GM18508 (cell line): ENCODE measurements at regions not wholly inside any gene's neighbourhood (a gene's known extent, or its start where the extent isn't known, plus 50 kb on each side); places are given as distances from the start of the nearest gene placed in this dataset.
"Not testable (repeated sequence)": the region's sequence is repeated elsewhere in the genome, so short reads cannot be mapped to it uniquely, and the experiment has no call there.

Experiments
- ATAC-seq: cut with Tn5 transposase; IDR thresholded peaks from one replicate; pipeline ENCODE4 v1.9.1; 2021; ENCODE audit warnings: moderate number of reproducible peaks; ENCODE audit not compliant: insufficient read depth, unreplicated experiment

DNA sequence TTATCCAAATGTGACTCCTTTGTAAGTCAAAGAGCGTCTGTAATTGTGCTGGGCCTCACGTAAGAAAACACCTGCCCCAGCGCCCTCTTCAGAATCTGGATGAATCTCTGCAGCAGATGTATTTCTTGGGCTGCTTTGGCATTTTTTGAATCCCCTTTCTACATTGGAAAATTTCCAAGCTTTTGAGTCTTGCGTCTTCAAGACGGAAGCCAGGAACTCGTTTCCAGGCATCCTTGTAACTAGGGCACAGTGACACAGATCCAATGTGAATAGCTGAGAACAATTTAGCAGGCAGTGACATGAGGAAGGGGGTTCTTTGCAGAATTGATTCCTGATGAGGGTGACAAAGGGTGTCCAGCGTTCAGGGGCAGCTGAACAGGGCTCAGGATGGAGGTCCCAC is 862.3 kb downstream of the TYW1 start:
- no peak for ATAC-seq

DNA sequence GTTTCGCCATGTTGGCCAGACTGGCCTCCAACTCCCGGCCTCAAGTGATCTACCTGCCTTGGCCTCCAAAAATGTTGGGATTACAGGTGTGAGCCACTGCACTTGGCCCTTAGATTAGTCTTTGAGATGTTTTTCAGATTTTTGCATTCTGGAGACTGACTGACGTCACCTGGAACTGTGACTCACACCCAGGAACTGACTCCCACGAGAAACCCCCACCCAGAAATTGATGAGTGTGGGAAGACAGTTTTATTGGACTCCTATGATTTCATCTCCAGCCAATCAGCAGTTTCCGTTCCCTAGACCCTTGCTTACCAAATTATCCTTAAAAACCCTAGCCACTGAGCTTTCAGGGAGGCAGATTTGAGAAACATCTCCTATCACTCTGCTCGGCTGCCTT is 867.3 kb downstream of the TYW1 start:
- ATAC-seq = no peak

- no peak for ATAC-seq
These were observed 869.4 kb downstream of the TYW1 start for GRCh38 chr7:67866054-67866453.

DNA sequence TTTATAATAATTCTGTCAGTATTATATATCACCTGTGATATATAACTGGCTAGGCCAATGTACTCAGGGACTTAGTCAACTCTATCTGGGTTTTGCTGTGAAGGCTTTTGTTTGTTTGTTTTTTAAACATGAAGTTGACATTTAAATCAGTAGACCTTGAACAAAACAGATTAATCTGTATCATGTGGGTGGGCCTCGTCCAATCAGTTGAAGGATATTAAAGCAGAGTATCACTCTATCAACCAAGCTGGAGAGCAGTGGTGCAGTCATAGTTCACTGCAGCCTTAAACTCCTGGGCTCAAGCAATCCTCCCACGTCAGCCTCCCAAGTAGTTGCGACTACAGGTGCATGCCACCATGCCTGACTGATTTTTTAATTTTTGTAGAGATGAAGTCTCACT is 870.2 kb downstream of the TYW1 start:
- no peak for ATAC-seq

DNA sequence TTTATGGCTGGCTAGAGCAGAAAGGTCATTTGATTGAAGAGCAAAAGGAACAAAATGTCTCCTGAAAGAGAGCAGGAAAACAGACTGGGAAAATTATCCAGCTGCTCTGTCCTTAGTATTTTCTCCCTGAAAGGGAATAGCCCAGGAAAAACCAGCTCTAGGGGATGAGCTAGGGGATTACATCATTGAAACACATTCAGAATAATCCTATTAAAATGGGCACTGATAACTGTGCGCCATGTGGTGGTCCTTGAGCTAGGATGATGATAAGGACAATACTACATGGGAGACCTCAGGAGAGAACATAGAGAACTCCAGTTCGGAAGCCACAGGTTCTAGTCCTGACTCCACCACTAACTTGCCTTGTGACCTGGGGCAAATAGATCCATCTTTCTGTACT is 873.8 kb downstream of the TYW1 start:
- no peak for ATAC-seq

DNA sequence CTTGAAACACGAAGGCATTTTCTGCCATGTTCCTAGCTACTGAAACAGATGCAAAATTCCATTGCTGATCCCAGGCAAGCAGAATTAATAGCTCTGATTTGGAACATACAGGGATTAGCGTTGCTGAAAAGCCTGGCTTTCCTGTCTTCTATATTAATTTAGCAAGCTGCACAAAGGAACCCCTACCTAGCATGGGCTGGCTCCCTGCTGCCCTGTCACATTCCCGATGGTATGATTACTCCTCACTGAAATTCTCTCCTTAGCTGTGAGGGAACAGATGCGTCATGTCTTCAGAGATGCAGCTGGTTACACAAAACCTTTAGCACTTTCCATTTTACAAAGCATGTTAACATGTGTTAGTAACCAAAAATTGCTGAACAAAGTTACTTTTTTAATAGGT is 878.9 kb downstream of the TYW1 start:
- ATAC-seq = no peak

DNA sequence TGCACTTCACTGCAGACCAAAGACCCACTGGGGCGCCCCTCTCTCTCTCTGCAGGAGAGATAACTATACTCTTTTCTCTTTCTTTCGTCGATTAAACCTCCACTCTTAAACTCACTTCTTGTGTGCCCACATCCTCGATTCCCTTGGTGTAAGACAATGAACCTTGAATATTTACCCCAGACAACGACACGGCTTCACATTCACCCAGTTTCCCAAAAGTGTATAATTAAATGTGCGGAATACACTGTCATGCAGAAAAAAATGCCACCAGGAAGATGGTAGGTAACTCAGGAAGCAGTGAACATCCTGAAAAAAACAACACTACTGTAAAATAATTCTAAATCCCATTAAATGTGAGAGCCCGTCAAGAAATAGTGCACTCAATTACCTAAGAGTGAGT is 882.2 kb downstream of the TYW1 start:
- ATAC-seq = no peak

DNA sequence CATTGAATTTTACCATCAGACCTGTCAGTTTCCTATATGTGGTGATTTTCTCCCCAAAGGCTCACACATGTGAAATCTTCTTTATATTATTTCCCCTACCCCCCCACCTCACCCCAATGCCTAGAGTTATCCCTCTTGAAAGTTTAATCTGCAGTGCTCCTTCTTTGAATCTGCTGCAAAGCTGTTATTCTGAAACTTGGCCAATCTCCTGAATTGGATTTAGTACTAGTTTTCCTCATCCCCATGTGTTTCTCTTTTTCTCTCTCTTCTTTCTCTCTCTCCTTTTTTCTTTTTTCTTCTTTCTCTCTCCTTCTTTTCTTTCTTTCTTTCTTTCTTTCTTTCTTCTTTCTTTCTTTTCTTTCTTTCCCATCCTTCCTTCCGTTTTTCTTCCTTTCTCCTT is 886.2 kb downstream of the TYW1 start:
- no peak for ATAC-seq

- ATAC-seq = no peak
These were observed 893.7 kb downstream of the TYW1 start for GRCh38 chr7:67890316-67890715.

GRCh38 chr7:67894746-67895145 is 898.1 kb downstream of the TYW1 start:
- no peak for ATAC-seq

- no peak for ATAC-seq
These were observed 900.1 kb downstream of the TYW1 start for GRCh38 chr7:67896721-67897120.

- no peak for ATAC-seq
These were observed 903.8 kb downstream of the TYW1 start for GRCh38 chr7:67900456-67900855.

DNA sequence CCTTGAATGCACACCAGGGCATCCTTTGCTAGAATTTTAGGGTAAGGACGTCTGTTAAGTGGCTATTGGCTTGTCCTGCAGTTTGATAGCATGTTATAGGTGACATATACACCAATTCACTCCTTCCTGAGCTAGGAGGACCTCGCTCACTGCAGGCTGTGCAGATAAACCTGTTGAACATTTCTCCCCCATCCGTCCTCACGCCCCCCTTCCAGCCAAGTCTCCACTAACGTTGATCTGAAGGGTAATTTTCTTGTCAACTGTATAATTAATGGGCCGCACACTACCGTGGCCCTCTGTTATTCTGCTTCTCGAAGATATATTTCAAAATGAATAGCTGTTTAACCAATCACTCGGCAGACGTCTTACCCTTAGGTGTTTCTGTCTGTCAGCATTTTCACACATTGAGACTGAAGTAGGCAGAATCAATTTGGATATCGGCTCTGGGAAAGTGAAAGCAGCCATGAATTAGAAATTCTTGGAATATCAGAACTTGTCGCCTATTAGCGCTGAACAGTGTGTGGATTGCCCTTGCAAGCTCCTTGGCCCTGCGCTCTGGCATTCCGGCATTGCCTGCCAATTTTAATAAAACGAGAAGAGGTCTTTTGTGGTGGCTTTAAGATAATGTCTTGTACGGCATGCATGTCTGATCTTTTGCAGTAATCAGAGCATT is 905.3 kb downstream of the TYW1 start:
- ATAC-seq = no peak

DNA sequence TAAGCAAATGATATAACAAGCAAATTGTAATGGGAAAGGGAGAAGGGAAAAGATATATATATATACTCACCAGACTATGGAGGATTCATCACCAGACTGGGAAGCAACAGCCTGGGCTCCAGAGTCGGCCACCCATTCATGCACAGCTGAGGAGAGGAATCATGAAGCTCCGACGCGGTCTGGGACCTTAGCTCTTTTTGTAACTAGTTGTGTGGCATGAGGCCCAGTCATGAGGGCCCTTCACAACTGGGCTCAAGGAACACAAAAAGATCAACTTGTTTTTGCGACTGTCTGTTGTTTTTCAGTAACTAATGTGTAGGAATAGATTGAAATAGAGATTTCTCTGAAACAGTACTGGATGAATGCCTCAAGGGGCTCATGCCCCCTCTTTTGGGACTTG is 911.2 kb downstream of the TYW1 start:
- ATAC-seq = no peak

DNA sequence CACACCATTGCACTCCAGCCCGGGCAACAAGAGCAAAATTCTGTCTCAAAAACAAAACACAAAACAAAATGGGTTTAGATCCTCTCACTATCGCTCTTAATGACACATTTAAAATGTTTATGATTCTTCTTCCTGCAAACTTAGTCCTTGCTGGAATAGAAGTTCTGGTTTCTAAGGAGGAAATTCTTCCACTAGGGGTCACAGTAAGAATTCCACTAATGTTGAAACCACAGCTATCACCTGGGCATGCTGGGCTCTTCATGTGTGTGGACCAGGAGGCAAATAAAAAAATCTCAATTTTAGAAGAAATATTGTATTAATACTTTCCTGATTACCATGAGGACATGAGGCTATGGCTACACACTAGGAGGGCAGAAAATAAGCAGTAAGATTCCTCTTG is 915.8 kb downstream of the TYW1 start:
- no peak for ATAC-seq

GRCh38 chr7:67913604-67914003 is 917.0 kb downstream of the TYW1 start:
- no peak for ATAC-seq

- not testable (repeated sequence) for ATAC-seq
These were observed 919.5 kb downstream of the TYW1 start for GRCh38 chr7:67916111-67916510.

- no peak for ATAC-seq
These were observed 920.2 kb downstream of the TYW1 start for GRCh38 chr7:67916571-67917436.

- ATAC-seq = no peak
These were observed 920.8 kb downstream of the TYW1 start for GRCh38 chr7:67917437-67917755.

DNA sequence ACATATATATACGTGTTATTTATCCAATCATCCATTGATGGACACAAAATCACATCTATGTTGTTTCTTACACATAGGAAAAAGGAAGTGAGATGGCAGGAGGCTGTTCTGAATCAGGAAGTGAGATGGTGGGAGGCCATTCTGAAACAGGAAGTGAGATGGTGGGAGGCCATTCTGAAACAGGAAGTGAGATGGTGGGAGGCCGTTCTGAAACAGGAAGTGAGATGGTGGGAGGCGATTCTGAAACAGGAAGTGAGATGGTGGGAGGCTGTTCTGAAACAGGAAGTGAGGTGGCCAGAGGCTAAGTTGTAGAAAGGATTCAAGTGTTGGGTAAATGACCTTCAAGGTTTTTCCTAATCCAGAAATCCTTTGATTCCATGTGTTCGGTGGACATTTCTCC is 921.5 kb downstream of the TYW1 start:
- no peak for ATAC-seq

DNA sequence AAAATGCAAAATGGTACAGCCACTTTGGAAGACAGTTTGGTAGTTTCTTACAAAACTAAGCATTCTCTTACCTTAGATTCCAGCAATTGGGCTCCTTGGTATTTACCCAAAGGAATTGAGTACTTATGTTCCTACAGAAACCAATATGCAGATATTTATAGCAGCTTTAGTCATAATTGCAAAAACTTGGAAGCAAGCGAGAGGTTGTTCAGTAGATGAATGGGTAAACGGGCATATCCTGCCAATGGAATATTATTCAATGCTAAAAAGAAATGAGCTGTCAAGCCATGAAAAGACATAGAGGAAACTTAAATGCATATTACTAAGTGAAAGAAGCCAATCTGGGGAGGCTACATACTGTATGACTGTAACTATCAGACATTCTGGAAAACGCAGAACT is 926.7 kb downstream of the TYW1 start:
- ATAC-seq = no peak

GRCh38 chr7:67928141-67928540 is 931.5 kb downstream of the TYW1 start:
- no peak for ATAC-seq
